ENCODE measurements at regions not wholly inside any gene's neighbourhood (a gene's known extent, or its start where the extent isn't known, plus 50 kb on each side); places are given as distances from the start of the nearest gene placed in this dataset.
"Not testable (repeated sequence)": the region's sequence is repeated elsewhere in the genome, so short reads cannot be mapped to it uniquely, and the experiment has no call there.

DNA sequence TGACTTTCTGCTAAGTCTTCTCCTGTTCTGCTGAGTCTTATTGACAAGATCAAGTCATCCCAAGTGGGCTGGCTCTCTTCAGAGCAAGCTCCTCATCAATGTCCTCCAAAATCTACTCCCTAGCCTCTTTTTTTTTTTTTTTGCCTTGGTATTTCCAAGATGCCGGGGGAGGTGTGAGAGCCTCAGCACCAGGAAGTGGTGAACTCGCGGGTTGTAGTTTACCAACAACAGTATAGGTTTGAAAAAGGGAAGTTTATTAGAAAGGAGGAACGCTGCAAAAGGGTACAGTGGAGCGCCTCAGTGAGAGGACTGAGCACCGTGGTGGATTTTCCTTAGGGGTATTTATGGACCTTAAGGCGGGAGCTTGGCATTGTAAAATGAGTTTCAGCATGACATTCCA lies 94.3 kb upstream of the SGO1 start:
- DNase-seq (ENCODE audit: low read depth) = no peak
- H3K4me3 ChIP-seq (ENCODE audit: low read length) = no peak overlapping the region
- TF ChIP-seq, protein P1, sequence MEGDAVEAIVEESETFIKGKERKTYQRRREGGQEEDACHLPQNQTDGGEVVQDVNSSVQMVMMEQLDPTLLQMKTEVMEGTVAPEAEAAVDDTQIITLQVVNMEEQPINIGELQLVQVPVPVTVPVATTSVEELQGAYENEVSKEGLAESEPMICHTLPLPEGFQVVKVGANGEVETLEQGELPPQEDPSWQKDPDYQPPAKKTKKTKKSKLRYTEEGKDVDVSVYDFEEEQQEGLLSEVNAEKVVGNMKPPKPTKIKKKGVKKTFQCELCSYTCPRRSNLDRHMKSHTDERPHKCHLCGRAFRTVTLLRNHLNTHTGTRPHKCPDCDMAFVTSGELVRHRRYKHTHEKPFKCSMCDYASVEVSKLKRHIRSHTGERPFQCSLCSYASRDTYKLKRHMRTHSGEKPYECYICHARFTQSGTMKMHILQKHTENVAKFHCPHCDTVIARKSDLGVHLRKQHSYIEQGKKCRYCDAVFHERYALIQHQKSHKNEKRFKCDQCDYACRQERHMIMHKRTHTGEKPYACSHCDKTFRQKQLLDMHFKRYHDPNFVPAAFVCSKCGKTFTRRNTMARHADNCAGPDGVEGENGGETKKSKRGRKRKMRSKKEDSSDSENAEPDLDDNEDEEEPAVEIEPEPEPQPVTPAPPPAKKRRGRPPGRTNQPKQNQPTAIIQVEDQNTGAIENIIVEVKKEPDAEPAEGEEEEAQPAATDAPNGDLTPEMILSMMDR (conservative IDR thresholded peaks at IDR 0.05; ENCODE audit: low read length) = no peak

GRCh38 chr3:20265977-20266376 lies 80.0 kb upstream of the SGO1 start:
- H3K4me3 ChIP-seq (ENCODE audit: low read length); DNase-seq (ENCODE audit: low read depth): not testable (repeated sequence)

- no peak overlapping the region for H3K4me3 ChIP-seq (ENCODE audit: low read length)
- no peak for DNase-seq (ENCODE audit: low read depth)
These were observed 79.0 kb upstream of the SGO1 start for GRCh38 chr3:20264900-20265567.

DNA sequence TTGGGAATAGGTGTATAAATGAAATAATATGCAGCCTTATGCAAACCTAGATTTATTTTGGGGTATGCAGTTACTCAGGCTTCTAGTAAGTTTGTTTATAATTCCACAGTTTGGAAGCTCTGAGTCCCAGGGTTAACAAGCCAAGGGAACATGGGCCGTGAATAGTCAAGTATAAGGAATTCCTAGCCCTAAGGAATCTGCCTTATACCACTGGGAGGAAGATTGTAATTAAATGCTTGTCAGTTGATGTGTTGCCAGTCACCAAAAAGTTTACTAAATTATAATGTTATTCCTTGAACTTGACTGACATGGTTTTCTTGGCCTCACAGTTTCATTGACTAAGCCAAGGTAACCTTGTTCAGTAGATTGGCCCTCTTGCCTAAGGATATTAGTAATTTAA lies 72.4 kb upstream of the SGO1 start:
- TF ChIP-seq, protein P1 (conservative IDR thresholded peaks at IDR 0.05; ENCODE audit: low read length) = no peak
- no peak for DNase-seq (ENCODE audit: low read depth)
- H3K4me3 ChIP-seq (ENCODE audit: low read length) = no peak overlapping the region

More at GRCh38 chr3:20264900-20265567, 79.0 kb upstream of the SGO1 start:
- TF ChIP-seq, protein P1 (conservative IDR thresholded peaks at IDR 0.05; ENCODE audit: low read length) = no peak

DNA sequence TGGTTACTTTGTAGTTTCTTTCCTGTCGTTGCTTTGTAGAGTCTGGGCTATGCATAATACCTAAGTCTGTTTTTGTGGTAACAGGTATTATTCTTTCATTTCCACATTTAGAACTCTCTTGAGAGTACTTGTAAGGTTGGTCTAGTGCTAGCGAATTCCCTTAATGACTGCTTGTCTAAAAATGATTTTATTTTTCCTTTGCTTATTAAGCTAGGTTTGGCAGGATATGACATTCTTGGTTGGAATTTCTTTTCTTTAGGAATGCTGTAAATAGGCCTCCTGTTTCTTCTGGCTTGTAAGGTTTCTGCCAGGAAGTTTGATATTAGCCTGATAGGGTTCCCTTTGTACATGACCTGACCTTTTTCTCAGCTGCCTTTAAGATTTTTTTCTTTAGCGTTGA lies 70.1 kb upstream of the SGO1 start:
- DNase-seq (ENCODE audit: low read depth) = no peak
- TF ChIP-seq, protein P1 (conservative IDR thresholded peaks at IDR 0.05; ENCODE audit: low read length) = no peak
- no peak overlapping the region for H3K4me3 ChIP-seq (ENCODE audit: low read length)

- DNase-seq (ENCODE audit: low read depth) = no peak
- TF ChIP-seq, protein P1 (conservative IDR thresholded peaks at IDR 0.05; ENCODE audit: low read length) = no peak
- H3K4me3 ChIP-seq (ENCODE audit: low read length) = no peak overlapping the region
These were observed 68.5 kb upstream of the SGO1 start for GRCh38 chr3:20254268-20255117.

DNA sequence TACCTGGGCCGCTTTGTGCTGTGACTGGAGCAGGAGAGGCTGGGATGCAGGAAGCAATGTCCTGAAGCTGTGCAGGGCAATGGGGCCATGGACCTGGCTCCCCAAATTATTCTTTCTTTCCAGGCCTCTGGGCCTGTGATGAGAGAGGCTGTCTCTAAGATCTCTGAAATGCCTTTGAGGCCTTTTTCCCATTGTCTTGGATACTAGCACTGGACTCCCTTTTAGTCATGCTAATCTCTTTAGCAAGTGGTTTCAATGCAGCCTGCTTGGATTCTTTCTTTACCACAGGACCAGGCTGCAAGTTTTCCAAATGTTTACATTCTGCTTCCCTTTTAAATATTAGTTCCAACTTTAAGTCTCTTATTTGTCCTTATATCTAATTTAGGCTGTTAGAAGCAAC lies 64.8 kb upstream of the SGO1 start:
- H3K4me3 ChIP-seq (ENCODE audit: low read length) = no peak overlapping the region
- no peak for DNase-seq (ENCODE audit: low read depth)
- TF ChIP-seq, protein P1 (conservative IDR thresholded peaks at IDR 0.05; ENCODE audit: low read length) = no peak

Data from AG10803 (cell line).